ENCODE measurements at regions not wholly inside any gene's neighbourhood (a gene's known extent, or its start where the extent isn't known, plus 50 kb on each side); places are given as distances from the start of the nearest gene placed in this dataset.

GRCh38 chr2:236867441-236868260 lies 218.0 kb upstream of the COPS8 start:
- no peak overlapping the region for H3K4me3 Mint-ChIP-seq (ENCODE audit: unreplicated experiment)

GRCh38 chr2:236870370-236870769 lies 215.3 kb upstream of the COPS8 start:
- TF ChIP-seq CTCF (IDR thresholded peaks at IDR 0.05), result no peak
- peak overlapping the region; percentile 95 for H3K27ac Mint-ChIP-seq (ENCODE audit: unreplicated experiment)
- H3K4me3 Mint-ChIP-seq (ENCODE audit: unreplicated experiment), result no peak overlapping the region
- H3K27me3 Mint-ChIP-seq (ENCODE audit: unreplicated experiment), result no peaks in the 10 kb centered on the region
- H3K4me1 Mint-ChIP-seq (ENCODE audit: unreplicated experiment), result peaks cover 66% of the 10 kb centered on the region
- peak; percentile 15 for DNase-seq (ENCODE audit: extremely low spot score, unreplicated experiment)
- no peaks in the 10 kb centered on the region for H3K36me3 Mint-ChIP-seq (ENCODE audit: unreplicated experiment)
- H3K9me3 Mint-ChIP-seq (ENCODE audit: unreplicated experiment), result peaks cover 2% of the 10 kb centered on the region

More at GRCh38 chr2:236867441-236868260, 218.0 kb upstream of the COPS8 start:
- Mint-ChIP-seq H3K27ac (ENCODE audit: unreplicated experiment) (peak overlapping the region; percentile 87), H3K27me3 (ENCODE audit: unreplicated experiment) (no peaks in the 10 kb centered on the region), H3K36me3 (ENCODE audit: unreplicated experiment) (no peaks in the 10 kb centered on the region), H3K4me1 (ENCODE audit: unreplicated experiment) (peaks cover 59% of the 10 kb centered on the region), H3K9me3 (ENCODE audit: unreplicated experiment) (peaks cover 11% of the 10 kb centered on the region)
- peak; percentile 78 for DNase-seq (ENCODE audit: extremely low spot score, unreplicated experiment)
- TF ChIP-seq CTCF (IDR thresholded peaks at IDR 0.05), result no peak

- DNase-seq (ENCODE audit: extremely low spot score, unreplicated experiment), result peak; percentile 82
- H3K4me1 Mint-ChIP-seq (ENCODE audit: unreplicated experiment), result peaks cover 78% of the 10 kb centered on the region
- TF ChIP-seq CTCF (IDR thresholded peaks at IDR 0.05), result no peak
- no peaks in the 10 kb centered on the region for H3K36me3 Mint-ChIP-seq (ENCODE audit: unreplicated experiment)
- no peaks in the 10 kb centered on the region for H3K27me3 Mint-ChIP-seq (ENCODE audit: unreplicated experiment)
- peak overlapping the region; percentile 95 for H3K27ac Mint-ChIP-seq (ENCODE audit: unreplicated experiment)
- H3K9me3 Mint-ChIP-seq (ENCODE audit: unreplicated experiment), result no peaks in the 10 kb centered on the region
- H3K4me3 Mint-ChIP-seq (ENCODE audit: unreplicated experiment), result no peak overlapping the region
Measured at GRCh38 chr2:236871500-236872001, 214.1 kb upstream of the COPS8 start.

- peak overlapping the region; percentile 95 for H3K27ac Mint-ChIP-seq (ENCODE audit: unreplicated experiment)
Measured at GRCh38 chr2:236872015-236872414, 213.7 kb upstream of the COPS8 start.

More at GRCh38 chr2:236872015-236872414, 213.7 kb upstream of the COPS8 start:
- no peak for TF ChIP-seq CTCF (IDR thresholded peaks at IDR 0.05)
- Mint-ChIP-seq H3K27me3 (ENCODE audit: unreplicated experiment) (no peaks in the 10 kb centered on the region), H3K4me1 (ENCODE audit: unreplicated experiment) (peaks cover 79% of the 10 kb centered on the region), H3K4me3 (ENCODE audit: unreplicated experiment) (no peak overlapping the region), H3K36me3 (ENCODE audit: unreplicated experiment) (no peaks in the 10 kb centered on the region), H3K9me3 (ENCODE audit: unreplicated experiment) (no peaks in the 10 kb centered on the region)
- peak; percentile 30 for DNase-seq (ENCODE audit: extremely low spot score, unreplicated experiment)

All from osteocyte (in vitro differentiated cells).